H9 (cell line): ENCODE measurements at regions not wholly inside any gene's neighbourhood (a gene's known extent, or its start where the extent isn't known, plus 50 kb on each side); places are given as distances from the start of the nearest gene placed in this dataset.

ENCODE experiments used
- DNase-seq: peaks from one replicate; pipeline ENCODE4 v3.0.0-alpha.2; 2017
- H2AFZ ChIP-seq: one replicate; pipeline ENCODE4 v1.6.1; 2013; ENCODE audit warnings: mild to moderate bottlenecking, low read length, control low read depth, moderate library complexity
- H2AK5ac ChIP-seq: 2 replicates; pipeline ENCODE4 v1.6.1; 2013; ENCODE audit warnings: low read length, control low read depth, mixed read lengths; ENCODE audit not compliant: insufficient read length
- H2BK120ac ChIP-seq: one replicate; pipeline ENCODE4 v1.6.1; 2013; ENCODE audit warnings: low read depth, mild to moderate bottlenecking, low read length, control low read depth, inconsistent platforms; ENCODE audit not compliant: poor library complexity, severe bottlenecking
- H2BK12ac ChIP-seq: 2 replicates; pipeline ENCODE4 v1.6.1; 2013; ENCODE audit warnings: low read length, control low read depth, mixed read lengths, low read depth; ENCODE audit not compliant: insufficient read length
- H2BK15ac ChIP-seq: 2 replicates; pipeline ENCODE4 v1.6.1; 2013; ENCODE audit warnings: low read depth, low read length, control low read depth
- H2BK20ac ChIP-seq: one replicate; pipeline ENCODE4 v1.6.1; 2013; ENCODE audit warnings: low read depth, mild to moderate bottlenecking, low read length, control low read depth, inconsistent platforms; ENCODE audit not compliant: poor library complexity, severe bottlenecking
- H2BK5ac ChIP-seq: 2 replicates; pipeline ENCODE4 v1.6.1; 2013; ENCODE audit warnings: low read length, control low read depth, mixed read lengths; ENCODE audit not compliant: insufficient read length
- H3K14ac ChIP-seq: 2 replicates; pipeline ENCODE4 v1.6.1; 2013; ENCODE audit warnings: low read length, control low read depth; ENCODE audit not compliant: insufficient read depth
- H3K18ac ChIP-seq: 2 replicates; pipeline ENCODE4 v1.6.1; 2013; ENCODE audit warnings: low read depth, mild to moderate bottlenecking, mixed read lengths, low read length, control low read depth; ENCODE audit not compliant: insufficient read length
- H3K23ac ChIP-seq: 2 replicates; pipeline ENCODE4 v1.6.1; 2013; ENCODE audit warnings: low read length, control low read depth, mixed read lengths, low read depth; ENCODE audit not compliant: insufficient read length
- H3K23me2 ChIP-seq: 2 replicates; pipeline ENCODE4 v1.6.1; 2013; ENCODE audit warnings: low read depth, mild to moderate bottlenecking, mixed read lengths, low read length, control low read depth; ENCODE audit not compliant: insufficient read length, poor library complexity, severe bottlenecking
- H3K27ac ChIP-seq: 2 replicates; pipeline ENCODE4 v1.5.1; 2013; ENCODE audit warnings: low read length, control low read depth, mixed read lengths, low read depth; ENCODE audit not compliant: insufficient read length
- H3K27me3 ChIP-seq: 2 replicates; pipeline ENCODE4 v1.6.1; 2013; ENCODE audit warnings: low read length, control low read depth, inconsistent platforms; ENCODE audit not compliant: insufficient read depth
- H3K4ac ChIP-seq: 2 replicates; pipeline ENCODE4 v1.6.1; 2013; ENCODE audit warnings: low read depth, mild to moderate bottlenecking, control low read depth, inconsistent platforms, low read length, moderate library complexity
- H3K4me1 ChIP-seq: 2 replicates; pipeline ENCODE4 v1.6.1; 2013; ENCODE audit warnings: low read length, control low read depth, inconsistent platforms; ENCODE audit not compliant: insufficient read depth
- H3K4me2 ChIP-seq: 2 replicates; pipeline ENCODE4 v1.6.1; 2013; ENCODE audit warnings: low read length, control low read depth, mixed read lengths; ENCODE audit not compliant: insufficient read length, insufficient read depth
- H3K56ac ChIP-seq: 2 replicates; pipeline ENCODE4 v1.6.1; 2013; ENCODE audit warnings: low read depth, mild to moderate bottlenecking, mixed read lengths, low read length, control low read depth; ENCODE audit not compliant: insufficient read length
- H3K79me1 ChIP-seq: 2 replicates; pipeline ENCODE4 v1.6.1; 2013; ENCODE audit warnings: low read depth, mild to moderate bottlenecking, moderate library complexity, low read length, control low read depth, inconsistent platforms; ENCODE audit not compliant: insufficient read depth, poor library complexity, severe bottlenecking
- H3K79me2 ChIP-seq: 2 replicates; pipeline ENCODE4 v1.6.1; 2013; ENCODE audit warnings: low read length, control low read depth, inconsistent platforms; ENCODE audit not compliant: insufficient read depth
- H3K9ac ChIP-seq: 2 replicates; pipeline ENCODE4 v1.6.1; 2013; ENCODE audit warnings: low read length, control low read depth, mixed read lengths; ENCODE audit not compliant: insufficient read length; ENCODE audit errors: extremely low read depth
- H3K9me3 ChIP-seq: one replicate; pipeline ENCODE4 v1.6.1; 2013; ENCODE audit warnings: low read depth, low read length, inconsistent platforms; ENCODE audit not compliant: control insufficient read depth
- H3T11ph ChIP-seq: one replicate; pipeline ENCODE4 v1.6.1; 2013; ENCODE audit warnings: mild to moderate bottlenecking, low read length, control low read depth, inconsistent platforms
- H4K20me1 ChIP-seq: one replicate; pipeline ENCODE4 v1.6.1; 2013; ENCODE audit not compliant: control insufficient read depth, insufficient read length, insufficient read depth
- H4K5ac ChIP-seq: 2 replicates; pipeline ENCODE4 v1.6.1; 2013; ENCODE audit warnings: low read depth, mild to moderate bottlenecking, mixed read lengths, low read length, control low read depth; ENCODE audit not compliant: insufficient read length
- H4K8ac ChIP-seq: replicated peaks from 2 replicates; pipeline ENCODE4 v1.6.1; 2013; ENCODE audit warnings: low read length, control low read depth, mixed read lengths, low read depth; ENCODE audit not compliant: insufficient read length
- H4K91ac ChIP-seq: 2 replicates; pipeline ENCODE4 v1.6.1; 2013; ENCODE audit warnings: low read depth, mild to moderate bottlenecking, moderate library complexity, mixed read lengths, low read length, control low read depth; ENCODE audit not compliant: insufficient read length
- H3K27ac Mint-ChIP-seq, 3 experiments: 2 replicates in 2 of 3; 3 replicates in 1 of 3; pipeline ENCODE4 v1.8.0; 2020 to 2021; ENCODE audit warnings: mixed read lengths in 3 of 3, mild to moderate bottlenecking in 1 of 3, moderate library complexity in 1 of 3
- H3K27me3 Mint-ChIP-seq: 2 replicates; pipeline ENCODE4 v1.8.0; 2021; ENCODE audit warnings: low read depth, mild to moderate bottlenecking, moderate library complexity, mixed read lengths
- H3K36me3 Mint-ChIP-seq, 3 experiments: 2 replicates in 2 of 3; 3 replicates in 1 of 3; pipeline ENCODE4 v1.8.0; 2020 to 2021; ENCODE audit warnings: low read depth in 3 of 3, mixed read lengths in 3 of 3; ENCODE audit not compliant: insufficient read depth in 1 of 3
- H3K4me1 Mint-ChIP-seq, 2 experiments: 2 replicates each; pipeline ENCODE4 v1.8.0; 2020; ENCODE audit warnings: mixed read lengths in 2 of 2
- H3K4me3 Mint-ChIP-seq, 2 experiments: 2 replicates in 1 of 2; 3 replicates in 1 of 2; pipeline ENCODE4 v1.8.0; 2020 to 2021; ENCODE audit warnings: mild to moderate bottlenecking in 2 of 2, mixed read lengths in 2 of 2, moderate library complexity in 1 of 2
- H3K9me3 Mint-ChIP-seq, 2 experiments: 2 replicates in 1 of 2; 3 replicates in 1 of 2; pipeline ENCODE4 v1.8.0; 2020; ENCODE audit warnings: mild to moderate bottlenecking in 2 of 2, mixed read lengths in 2 of 2, moderate library complexity in 1 of 2
- WGBS: extraction: QIAGEN DNeasy Blood & Tissue Kit; methylation state at CpG from one replicate; pipeline ENCODE4 v1.1.7; 2013; ENCODE audit warnings: missing lambda C conversion rate, low lambda C conversion rate, mixed read lengths; ENCODE audit not compliant: insufficient read length; ENCODE audit errors: extremely low coverage; 5-methylcytosine and 5-hydroxymethylcytosine counted together
- TF ChIP-seq, protein P1 (sequence below): fragments of 200-600 bp; sonication (generic); conservative IDR thresholded peaks from 3 replicates; pipeline ENCODE4 v1.8.0; 2021; ENCODE audit warnings: antibody characterized with exemption, mild to moderate bottlenecking

DNA sequence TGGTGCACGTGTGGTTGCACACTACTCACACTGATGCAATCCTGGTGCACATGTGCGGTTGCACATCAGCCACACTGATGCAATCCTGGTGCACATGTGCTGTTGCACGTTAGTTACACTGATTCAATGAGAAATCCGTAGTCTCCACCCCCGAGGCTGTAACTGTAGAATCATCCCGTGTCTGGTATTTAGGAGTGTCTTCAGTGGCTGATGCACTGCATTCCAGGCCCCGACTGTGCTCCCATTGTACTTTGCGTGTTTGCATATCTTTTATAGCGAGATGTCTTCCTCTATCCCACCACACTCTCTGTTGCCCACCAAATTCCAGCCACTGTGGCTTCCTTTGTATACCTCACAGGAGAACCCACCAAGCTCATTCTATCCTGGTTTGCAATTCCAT, 87.8 kb upstream of the MTHFD1L start:
- Histone ChIP-seq H3K4ac (no peak overlapping the region), H2BK15ac (no peak overlapping the region), H3T11ph (no peak overlapping the region), H3K56ac (no peak overlapping the region), H3K23ac (no peak overlapping the region), H2BK5ac (no peak overlapping the region), H2BK12ac (no peak overlapping the region), H3K79me1 (no peaks in the 10 kb centered on the region), H3K4me1 (no peaks in the 10 kb centered on the region), H2BK20ac (no peak overlapping the region), H3K27ac (no peak overlapping the region), H3K9me3 (no peaks in the 10 kb centered on the region), H4K5ac (no peak overlapping the region), H3K14ac (no peak overlapping the region; the same call in 1 of the 2 replicates), H4K20me1 (no peaks in the 10 kb centered on the region), H2AK5ac (no peak overlapping the region), H3K23me2 (no peaks in the 10 kb centered on the region), H4K8ac (no peak overlapping the region), H2BK120ac (no peak overlapping the region), H3K4me2 (no peak overlapping the region), H2AFZ (no peak overlapping the region), H3K18ac (no peak overlapping the region), H3K9ac (no peak overlapping the region), H3K27me3 (no peaks in the 10 kb centered on the region), H4K91ac (no peak overlapping the region), H3K79me2 (no peaks in the 10 kb centered on the region; the same call in 1 of the 2 replicates)
- Mint-ChIP-seq H3K4me3 (no peak overlapping the region), H3K36me3 (peaks cover 4 to 20% (median 4%) of the 10 kb centered on the region in 3 experiments; a peak in 5 of 7 replicates), H3K27ac (no peak overlapping the region), H3K4me1 (peaks cover 2% of the 10 kb centered on the region in 2 experiments; a peak in 2 of 4 replicates), H3K27me3 (no peaks in the 10 kb centered on the region), H3K9me3 (peaks cover 14 to 19% of the 10 kb centered on the region in 2 experiments)
- no CpG with 5 or more reads among the region's 9 CpGs for WGBS
- TF ChIP-seq, protein P1, sequence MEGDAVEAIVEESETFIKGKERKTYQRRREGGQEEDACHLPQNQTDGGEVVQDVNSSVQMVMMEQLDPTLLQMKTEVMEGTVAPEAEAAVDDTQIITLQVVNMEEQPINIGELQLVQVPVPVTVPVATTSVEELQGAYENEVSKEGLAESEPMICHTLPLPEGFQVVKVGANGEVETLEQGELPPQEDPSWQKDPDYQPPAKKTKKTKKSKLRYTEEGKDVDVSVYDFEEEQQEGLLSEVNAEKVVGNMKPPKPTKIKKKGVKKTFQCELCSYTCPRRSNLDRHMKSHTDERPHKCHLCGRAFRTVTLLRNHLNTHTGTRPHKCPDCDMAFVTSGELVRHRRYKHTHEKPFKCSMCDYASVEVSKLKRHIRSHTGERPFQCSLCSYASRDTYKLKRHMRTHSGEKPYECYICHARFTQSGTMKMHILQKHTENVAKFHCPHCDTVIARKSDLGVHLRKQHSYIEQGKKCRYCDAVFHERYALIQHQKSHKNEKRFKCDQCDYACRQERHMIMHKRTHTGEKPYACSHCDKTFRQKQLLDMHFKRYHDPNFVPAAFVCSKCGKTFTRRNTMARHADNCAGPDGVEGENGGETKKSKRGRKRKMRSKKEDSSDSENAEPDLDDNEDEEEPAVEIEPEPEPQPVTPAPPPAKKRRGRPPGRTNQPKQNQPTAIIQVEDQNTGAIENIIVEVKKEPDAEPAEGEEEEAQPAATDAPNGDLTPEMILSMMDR: no peak
- DNase-seq: no peak
